Right lobe of liver (tissue), 6 donors: ENCODE measurements at regions not wholly inside any gene's neighbourhood (a gene's known extent, or its start where the extent isn't known, plus 50 kb on each side); places are given as distances from the start of the nearest gene placed in this dataset.

Source experiments
- ATAC-seq, 4 donors: fragments of 200-7000 bp; cut with Tn5 transposase; one replicate each; pipeline ENCODE4 v1.9.1; 2020; ENCODE audit warnings: mild to moderate bottlenecking in 4 of 4, moderate library complexity in 4 of 4
- DNase-seq, 3 donors: peaks; one replicate each; pipeline ENCODE4 v3.0.0-alpha.2; 2020
- H3K27ac ChIP-seq, 3 donors: fragments of 200-600 bp; one replicate each; pipeline ENCODE4 v1.8.0; 2022
- H3K27me3 ChIP-seq, 2 donors: fragments of 200-600 bp; one replicate each; pipeline ENCODE4 v1.8.0; 2022
- H3K36me3 ChIP-seq, 4 donors: fragments of 200-600 bp; sonication (generic) in 1 of 4; one replicate each; pipeline versions ENCODE4 v1.5.1 to v1.8.0; 2017 to 2022; ENCODE audit warnings: control low read depth in 1 of 4
- H3K4me1 ChIP-seq, 4 donors: fragments of 200-600 bp; sonication (generic) in 1 of 4; one replicate each; pipeline versions ENCODE4 v1.5.1 to v1.8.0; 2017 to 2022; ENCODE audit warnings: control low read depth in 1 of 4
- H3K4me3 ChIP-seq, 3 donors: fragments of 200-600 bp; one replicate each; pipeline ENCODE4 v1.8.0; 2022
- H3K9me3 ChIP-seq, 4 donors: fragments of 200-600 bp; sonication (generic) in 1 of 4; one replicate each; pipeline versions ENCODE4 v1.5.1 to v1.8.0; 2017 to 2022; ENCODE audit warnings: control low read depth in 1 of 4
- CTCF ChIP-seq, 4 donors: fragments of 200-600 bp in 3 of 4; fragments of 450-650 bp in 1 of 4; IDR thresholded peaks; one replicate each; pipeline versions ENCODE4 v1.5.1 to v1.8.0; 2016 to 2022; ENCODE audit warnings: antibody characterized with exemption in 4 of 4, mild to moderate bottlenecking in 2 of 4
- POLR2A ChIP-seq: fragments of 450-650 bp; IDR thresholded peaks from one replicate; pipeline ENCODE4 v1.6.1; 2017; ENCODE audit warnings: antibody characterized with exemption, mild to moderate bottlenecking
- WGBS: methylation state at CpG from one replicate; pipeline ENCODE4 v1.1.6; 2018; ENCODE audit warnings: low coverage, low lambda C conversion rate; ENCODE audit not compliant: insufficient coverage; ENCODE audit errors: missing lambda C conversion rate; 5-methylcytosine and 5-hydroxymethylcytosine counted together
- intact Hi-C, 2 donors: fragments of 100-400 bp; cut with DNase I; formaldehyde crosslinking; loops; one replicate each; pipeline versions ENCODE4 v1.11.2 to v1.14.1; 2022
- donor health status: DM: no; HTN: yes; CAD: no.
- donor health status: DM: no; HTN: no; CAD: no.
- donor health status: DM: no; HTN: no; CAD: no.
- donor health status: DM: no; HTN: yes; CAD: no.
- donor health status: DM: no; HTN: yes; CAD: no.

- no peaks in the 10 kb centered on the region for H3K27me3 ChIP-seq
- H3K4me1 ChIP-seq: no peaks in the 10 kb centered on the region
- H3K36me3 ChIP-seq: no peaks in the 10 kb centered on the region
- TF ChIP-seq CTCF (IDR thresholded peaks at IDR 0.05) (no peak), POLR2A (no peak)
- no peak overlapping the region for H3K4me3 ChIP-seq
- H3K27ac ChIP-seq: no peak overlapping the region
- no peak for DNase-seq
- WGBS: no CpG with 5 or more reads among the region's 1 CpG
- no peak for ATAC-seq
- intact Hi-C loops: no loop called here
- no peaks in the 10 kb centered on the region for H3K9me3 ChIP-seq
Measured at GRCh38 chrY:13756615-13757014, 52.9 kb downstream of the TMSB4Y start.

- WGBS: no CpG with 5 or more reads among the region's 6 CpGs
- ATAC-seq: no peak
- H3K9me3 ChIP-seq: no peaks in the 10 kb centered on the region
- DNase-seq: no peak
- H3K36me3 ChIP-seq: no peaks in the 10 kb centered on the region
- no peaks in the 10 kb centered on the region for H3K4me1 ChIP-seq
- no peak overlapping the region for H3K27ac ChIP-seq
- TF ChIP-seq CTCF (IDR thresholded peaks at IDR 0.05): no peak
- intact Hi-C loops: no loop called here
- no peak overlapping the region for H3K4me3 ChIP-seq
- no peaks in the 10 kb centered on the region for H3K27me3 ChIP-seq
Measured at GRCh38 chrY:13766040-13766439, 62.3 kb downstream of the TMSB4Y start.

GRCh38 chrY:13790108-13790793 lies 86.6 kb downstream of the TMSB4Y start:
- Histone ChIP-seq H3K4me3 (no peak overlapping the region), H3K27ac (no peak overlapping the region), H3K36me3 (no peaks in the 10 kb centered on the region), H3K4me1 (no peaks in the 10 kb centered on the region), H3K9me3 (no peaks in the 10 kb centered on the region), H3K27me3 (no peaks in the 10 kb centered on the region)
- no peak for DNase-seq
- no peak for ATAC-seq
- intact Hi-C loops: no loop called here
- TF ChIP-seq POLR2A (no peak), CTCF (IDR thresholded peaks at IDR 0.05) (no peak)
- WGBS: no CpG with 5 or more reads among the region's 2 CpGs

- H3K4me1 ChIP-seq: no peaks in the 10 kb centered on the region
- H3K27me3 ChIP-seq: no peaks in the 10 kb centered on the region
- H3K36me3 ChIP-seq: no peaks in the 10 kb centered on the region
- H3K27ac ChIP-seq: no peak overlapping the region
- no peak for ATAC-seq
- no peaks in the 10 kb centered on the region for H3K9me3 ChIP-seq
- H3K4me3 ChIP-seq: no peak overlapping the region
- intact Hi-C loops: no loop called here
- WGBS: no CpG with 5 or more reads among the region's 1 CpG
- TF ChIP-seq CTCF (IDR thresholded peaks at IDR 0.05): no peak
- no peak for TF ChIP-seq POLR2A
- no peak for DNase-seq
Measured at GRCh38 chrY:13795067-13795466, 91.4 kb downstream of the TMSB4Y start.

- ATAC-seq (no peak), DNase-seq (no peak)
- intact Hi-C loops: no loop called here
- no peaks in the 10 kb centered on the region for H3K9me3 ChIP-seq
- H3K4me3 ChIP-seq: no peak overlapping the region
- H3K27me3 ChIP-seq: no peaks in the 10 kb centered on the region
- no peak overlapping the region for H3K27ac ChIP-seq
- no peaks in the 10 kb centered on the region for H3K36me3 ChIP-seq
- no CpG with 5 or more reads among the region's 7 CpGs for WGBS
- TF ChIP-seq POLR2A (no peak), CTCF (IDR thresholded peaks at IDR 0.05) (no peak)
- no peaks in the 10 kb centered on the region for H3K4me1 ChIP-seq
Measured at GRCh38 chrY:13802828-13803227, 99.1 kb downstream of the TMSB4Y start.
